CD14-positive monocyte (primary cell): ENCODE measurements at regions not wholly inside any gene's neighbourhood (a gene's known extent, or its start where the extent isn't known, plus 50 kb on each side); places are given as distances from the start of the nearest gene placed in this dataset.

ENCODE experiments used
- DNase-seq, 3 donors: peaks; one replicate each; pipeline ENCODE4 v3.0.0-alpha.2; 2011 to 2022
- H2AFZ ChIP-seq: 2 replicates; pipeline ENCODE4 v1.6.0; 2012; ENCODE audit warnings: mild to moderate bottlenecking, low read depth, low read length, inconsistent platforms; ENCODE audit not compliant: insufficient read depth, poor library complexity, severe bottlenecking
- H3K27ac ChIP-seq, 2 donors: 1 replicate in 1 of 2; 2 replicates in 1 of 2; pipeline ENCODE4 v1.5.1; 2012 to 2013; ENCODE audit warnings: low read length in 2 of 2, control low read depth in 1 of 2, inconsistent platforms in 1 of 2, low read depth in 1 of 2, mild to moderate bottlenecking in 1 of 2
- H3K27me3 ChIP-seq, 2 donors: one replicate each; pipeline versions ENCODE4 v1.6.0 to v1.6.1; 2011 to 2013; ENCODE audit warnings: low read length in 2 of 2; ENCODE audit not compliant: control insufficient read depth in 2 of 2, insufficient read depth in 2 of 2
- H3K36me3 ChIP-seq, 2 donors: replicated peaks in 1 of 2; 1 replicate in 1 of 2; 2 replicates in 1 of 2; pipeline versions ENCODE4 v1.5.1 to v1.6.1; 2012 to 2013; ENCODE audit warnings: low read length in 2 of 2, control low read depth in 1 of 2, inconsistent platforms in 1 of 2, mild to moderate bottlenecking in 1 of 2; ENCODE audit not compliant: insufficient read depth in 2 of 2, control insufficient read depth in 1 of 2
- H3K4me1 ChIP-seq, 2 donors: 1 replicate in 1 of 2; 2 replicates in 1 of 2; pipeline versions ENCODE4 v1.5.1 to v1.6.1; 2012 to 2013; ENCODE audit warnings: low read length in 2 of 2, control low read depth in 1 of 2, inconsistent platforms in 1 of 2, mild to moderate bottlenecking in 1 of 2, moderate library complexity in 1 of 2; ENCODE audit not compliant: insufficient read depth in 2 of 2, control insufficient read depth in 1 of 2
- H3K4me2 ChIP-seq: replicated peaks from 2 replicates; pipeline ENCODE3; 2012; ENCODE audit warnings: low read length, moderate library complexity, mild to moderate bottlenecking; ENCODE audit not compliant: poor library complexity, severe bottlenecking; ENCODE audit errors: extremely low read depth
- H3K4me3 ChIP-seq, 3 experiments: fragments of 200-600 bp in 1 of 3; sonication (generic) in 1 of 3; replicated peaks in 1 of 3; 1 replicate in 2 of 3; 2 replicates in 1 of 3; pipeline ENCODE4 v1.5.1; 2011 to 2013; ENCODE audit warnings: low read length in 3 of 3, mild to moderate bottlenecking in 3 of 3, control low read depth in 2 of 3, low read depth in 2 of 3, inconsistent platforms in 1 of 3, moderate library complexity in 1 of 3
- H3K79me2 ChIP-seq: 2 replicates; pipeline ENCODE4 v1.6.0; 2012; ENCODE audit warnings: mild to moderate bottlenecking, control low read depth, inconsistent platforms, low read length, moderate library complexity; ENCODE audit not compliant: insufficient read depth
- H3K9ac ChIP-seq: 2 replicates; pipeline ENCODE4 v1.6.0; 2017; ENCODE audit warnings: low read length, mild to moderate bottlenecking; ENCODE audit not compliant: insufficient read depth, poor library complexity, severe bottlenecking
- H3K9me3 ChIP-seq, 2 donors: replicated peaks in 1 of 2; 1 replicate in 1 of 2; 2 replicates in 1 of 2; pipeline versions ENCODE4 v1.5.1 to v1.6.1; 2012 to 2013; ENCODE audit warnings: low read length in 2 of 2, control low read depth in 1 of 2; ENCODE audit not compliant: control insufficient read depth in 1 of 2, insufficient read depth in 1 of 2
- H4K20me1 ChIP-seq: 2 replicates; pipeline ENCODE4 v1.6.0; 2012; ENCODE audit warnings: mild to moderate bottlenecking, low read length, control low read depth, moderate library complexity; ENCODE audit not compliant: insufficient read depth
- H3K27ac Mint-ChIP-seq, 7 donors: one replicate each; pipeline ENCODE4 v1.8.0; 2020; ENCODE audit warnings: mild to moderate bottlenecking in 7 of 7, mixed read lengths in 7 of 7, moderate library complexity in 6 of 7, inconsistent platforms in 2 of 7
- H3K27me3 Mint-ChIP-seq, 3 donors: one replicate each; pipeline ENCODE4 v1.8.0; 2021 to 2022; ENCODE audit warnings: low read depth in 3 of 3, mild to moderate bottlenecking in 3 of 3, mixed read lengths in 3 of 3, moderate library complexity in 3 of 3, inconsistent platforms in 1 of 3
- H3K36me3 Mint-ChIP-seq, 2 donors: one replicate each; pipeline ENCODE4 v1.8.0; 2020; ENCODE audit warnings: mixed read lengths in 2 of 2, inconsistent platforms in 1 of 2, mild to moderate bottlenecking in 1 of 2
- H3K4me1 Mint-ChIP-seq: one replicate; pipeline ENCODE4 v1.8.0; 2020; ENCODE audit warnings: mild to moderate bottlenecking, mixed read lengths
- H3K4me3 Mint-ChIP-seq, 2 donors: one replicate each; pipeline ENCODE4 v1.8.0; 2020; ENCODE audit warnings: mild to moderate bottlenecking in 2 of 2, mixed read lengths in 2 of 2, moderate library complexity in 1 of 2
- H3K9me3 Mint-ChIP-seq, 7 donors: one replicate each; pipeline ENCODE4 v1.8.0; 2020 to 2022; ENCODE audit warnings: mixed read lengths in 7 of 7, mild to moderate bottlenecking in 6 of 7, moderate library complexity in 6 of 7, inconsistent platforms in 2 of 7
- WGBS: methylation state at CpG from one replicate; pipeline ENCODE4 v1.1.5; 2013; ENCODE audit warnings: missing lambda C conversion rate; ENCODE audit not compliant: insufficient coverage; 5-methylcytosine and 5-hydroxymethylcytosine counted together
- intact Hi-C, 2 donors: fragments of 100-400 bp; cut with micrococcal nuclease; formaldehyde crosslinking; loops; one replicate each; pipeline versions ENCODE4 v1.15.0 to v1.15.1; 2023
- TF ChIP-seq, protein P1 (sequence below): fragments of 200-600 bp; IDR thresholded peaks from one replicate; pipeline ENCODE4 v1.8.0; 2022; ENCODE audit warnings: antibody characterized with exemption, mild to moderate bottlenecking

- H3K27ac Mint-ChIP-seq, result peak overlapping the region in 1 of 7 donors; percentile 52
- no peaks in the 10 kb centered on the region for H3K9me3 ChIP-seq
- H3K4me1 Mint-ChIP-seq, result no peaks in the 10 kb centered on the region
- TF ChIP-seq, protein P1, sequence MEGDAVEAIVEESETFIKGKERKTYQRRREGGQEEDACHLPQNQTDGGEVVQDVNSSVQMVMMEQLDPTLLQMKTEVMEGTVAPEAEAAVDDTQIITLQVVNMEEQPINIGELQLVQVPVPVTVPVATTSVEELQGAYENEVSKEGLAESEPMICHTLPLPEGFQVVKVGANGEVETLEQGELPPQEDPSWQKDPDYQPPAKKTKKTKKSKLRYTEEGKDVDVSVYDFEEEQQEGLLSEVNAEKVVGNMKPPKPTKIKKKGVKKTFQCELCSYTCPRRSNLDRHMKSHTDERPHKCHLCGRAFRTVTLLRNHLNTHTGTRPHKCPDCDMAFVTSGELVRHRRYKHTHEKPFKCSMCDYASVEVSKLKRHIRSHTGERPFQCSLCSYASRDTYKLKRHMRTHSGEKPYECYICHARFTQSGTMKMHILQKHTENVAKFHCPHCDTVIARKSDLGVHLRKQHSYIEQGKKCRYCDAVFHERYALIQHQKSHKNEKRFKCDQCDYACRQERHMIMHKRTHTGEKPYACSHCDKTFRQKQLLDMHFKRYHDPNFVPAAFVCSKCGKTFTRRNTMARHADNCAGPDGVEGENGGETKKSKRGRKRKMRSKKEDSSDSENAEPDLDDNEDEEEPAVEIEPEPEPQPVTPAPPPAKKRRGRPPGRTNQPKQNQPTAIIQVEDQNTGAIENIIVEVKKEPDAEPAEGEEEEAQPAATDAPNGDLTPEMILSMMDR, result no peak
- intact Hi-C loops, result no loop called here
- H3K27ac ChIP-seq, result no peak overlapping the region
- WGBS, result 88% methylated on average over 4 of the region's 6 CpGs
- no peaks in the 10 kb centered on the region for H3K36me3 ChIP-seq
- H3K79me2 ChIP-seq, result no peaks in the 10 kb centered on the region
- H3K9ac ChIP-seq, result no peak overlapping the region
- no peaks in the 10 kb centered on the region for H3K36me3 Mint-ChIP-seq
- H3K9me3 Mint-ChIP-seq, result peaks cover 0 to 13% (median 0%) of the 10 kb centered on the region in 7 donors
- no peak overlapping the region for H3K4me3 Mint-ChIP-seq
- peaks cover 0 to 3% (median 1%) of the 10 kb centered on the region in 3 donors for H3K27me3 Mint-ChIP-seq
- no peak for DNase-seq
- H3K4me1 ChIP-seq, result no peaks in the 10 kb centered on the region
- H2AFZ ChIP-seq, result no peak overlapping the region
- H3K27me3 ChIP-seq, result no peaks in the 10 kb centered on the region
- H3K4me2 ChIP-seq, result no peak overlapping the region
- no peaks in the 10 kb centered on the region for H4K20me1 ChIP-seq
- H3K4me3 ChIP-seq, result no peak overlapping the region
These were observed 297.5 kb downstream of the FGFR2 start for GRCh38 chr10:121300723-121301122.

DNA sequence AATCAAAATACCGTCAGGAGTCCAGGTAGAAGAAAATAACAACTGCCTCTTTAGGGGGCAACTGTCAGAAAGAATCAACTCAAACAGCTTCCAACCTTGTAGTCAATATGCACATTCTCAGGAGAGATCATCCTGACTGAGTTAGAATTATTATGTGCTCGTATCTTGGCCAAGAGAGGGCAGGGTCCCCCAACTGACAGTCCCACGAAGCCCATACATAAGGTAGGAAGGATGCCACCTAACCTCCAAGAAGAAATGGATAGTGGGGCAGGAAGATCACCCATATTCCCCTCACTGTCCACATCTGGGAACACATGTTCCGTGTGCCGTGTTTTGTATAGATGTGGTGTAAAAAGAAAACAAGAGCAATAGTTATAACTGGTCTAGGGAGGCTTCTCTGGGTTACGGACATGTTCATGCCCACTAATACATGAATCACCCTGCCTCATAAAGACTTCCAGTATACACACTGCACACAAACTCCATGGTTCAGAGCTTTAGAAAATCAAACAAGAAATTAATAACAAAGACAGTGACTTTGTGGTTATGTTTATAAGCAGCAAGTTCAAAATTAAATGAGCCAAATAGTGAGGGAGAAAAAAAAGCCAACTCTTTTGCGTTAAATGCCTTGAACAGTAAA, 295.6 kb downstream of the FGFR2 start:
- H3K4me3 Mint-ChIP-seq, result no peak overlapping the region
- H3K27ac ChIP-seq, result no peak overlapping the region
- TF ChIP-seq, protein P1, result no peak
- H3K9me3 Mint-ChIP-seq, result peaks cover 0 to 19% (median 0%) of the 10 kb centered on the region in 7 donors
- H3K36me3 ChIP-seq, result no peaks in the 10 kb centered on the region
- no peaks in the 10 kb centered on the region for H3K36me3 Mint-ChIP-seq
- H4K20me1 ChIP-seq, result no peaks in the 10 kb centered on the region
- no peaks in the 10 kb centered on the region for H3K4me1 Mint-ChIP-seq
- no CpG with 5 or more reads among the region's 7 CpGs for WGBS
- no peaks in the 10 kb centered on the region for H3K79me2 ChIP-seq
- H3K27me3 ChIP-seq, result no peaks in the 10 kb centered on the region
- H3K27me3 Mint-ChIP-seq, result peaks cover 0 to 3% (median 1%) of the 10 kb centered on the region in 3 donors
- no peak overlapping the region for H3K27ac Mint-ChIP-seq
- intact Hi-C loops, result no loop called here
- H3K9me3 ChIP-seq, result no peaks in the 10 kb centered on the region
- DNase-seq, result no peak
- no peak overlapping the region for H3K9ac ChIP-seq
- H3K4me1 ChIP-seq, result no peaks in the 10 kb centered on the region
- H2AFZ ChIP-seq, result no peak overlapping the region
- H3K4me2 ChIP-seq, result no peak overlapping the region
- H3K4me3 ChIP-seq, result no peak overlapping the region
